CD4-positive, alpha-beta T cell treated with Interleukin-6 for 4 hours (primary cell): ENCODE measurements at regions not wholly inside any gene's neighbourhood (a gene's known extent, or its start where the extent isn't known, plus 50 kb on each side); places are given as distances from the start of the nearest gene placed in this dataset.
"Not testable (repeated sequence)": the region's sequence is repeated elsewhere in the genome, so short reads cannot be mapped to it uniquely, and the experiment has no call there.

ENCODE experiments used
- DNase-seq: peaks from one replicate; pipeline ENCODE4 v3.0.0-alpha.2; 2020; ENCODE audit warnings: mixed read lengths

GRCh38 chr6:19569563-19569962 lies 267.6 kb upstream of the ID4 start:
- DNase-seq, result no peak

DNA sequence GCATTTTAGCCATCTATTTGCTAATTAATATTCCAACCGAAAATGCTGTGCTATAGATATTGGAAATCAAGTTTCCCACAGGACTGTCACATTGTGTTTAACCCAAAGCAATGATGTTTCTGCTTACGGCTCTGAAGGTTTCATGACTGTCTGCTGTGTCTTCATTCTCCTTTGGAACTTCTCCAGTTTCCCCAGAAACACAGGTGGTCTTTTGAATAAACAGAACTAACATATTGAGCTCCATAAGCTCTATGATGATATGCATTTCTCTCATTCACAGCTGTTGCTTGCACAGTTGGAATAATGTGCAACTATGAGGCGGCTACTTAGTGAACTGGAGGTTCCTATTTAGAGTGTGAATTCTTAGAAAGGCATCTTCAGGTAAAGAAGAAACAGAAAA lies 266.0 kb upstream of the ID4 start:
- DNase-seq, result no peak

DNA sequence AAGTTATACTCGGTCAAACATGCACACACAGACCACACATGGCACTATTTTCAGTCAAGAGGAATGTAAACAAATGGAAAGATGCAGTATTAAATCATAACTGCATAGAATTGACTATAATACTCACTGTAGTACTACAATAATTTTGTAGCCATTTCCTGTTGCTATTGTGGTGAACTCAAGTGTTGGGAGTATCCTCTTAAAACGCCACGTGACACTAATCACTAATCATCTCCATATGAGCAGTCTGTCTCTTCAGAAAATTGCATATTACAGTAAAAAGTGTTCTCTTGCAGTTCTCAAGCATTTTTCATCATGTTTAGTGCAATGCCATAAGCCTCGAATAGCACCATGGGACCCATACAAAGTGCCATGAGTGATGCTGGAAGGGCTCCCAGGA lies 258.7 kb upstream of the ID4 start:
- DNase-seq, result no peak

- DNase-seq, result not testable (repeated sequence)
Measured at GRCh38 chr6:19584207-19584606, 253.0 kb upstream of the ID4 start.

DNA sequence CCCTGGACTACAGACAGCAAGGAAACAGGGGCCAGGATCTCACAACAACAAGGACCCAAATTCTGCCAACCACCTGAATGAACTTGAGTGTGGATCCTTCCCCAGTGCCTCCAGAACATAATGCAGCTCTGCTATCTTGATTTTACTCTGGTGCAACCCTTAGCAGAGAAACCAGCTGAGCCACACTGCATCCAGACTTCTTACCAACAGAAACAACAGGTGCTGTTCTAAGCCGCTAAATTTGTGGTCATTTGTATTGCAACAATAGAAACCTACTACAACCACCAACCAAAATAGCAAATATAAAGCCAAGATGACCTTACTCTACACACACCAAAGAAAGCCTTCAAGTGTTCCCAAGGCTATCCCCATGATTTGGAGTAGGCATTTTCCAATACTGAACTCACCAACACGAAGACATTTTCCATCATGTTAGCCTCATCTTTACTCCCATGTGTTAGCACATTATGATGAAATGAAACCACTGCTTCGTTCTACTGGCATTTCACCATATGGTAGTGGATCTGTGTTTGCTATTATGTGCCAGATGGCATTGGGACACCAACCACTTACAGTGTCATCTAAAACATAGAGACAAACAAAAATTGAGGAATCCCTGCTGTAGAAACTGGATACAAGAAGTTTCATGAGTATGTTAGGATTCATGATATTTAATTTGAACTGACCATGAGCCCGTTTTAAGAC lies 249.8 kb upstream of the ID4 start:
- DNase-seq, result no peak

GRCh38 chr6:19590501-19591131 lies 246.6 kb upstream of the ID4 start:
- DNase-seq, result no peak

- no peak for DNase-seq
Measured at GRCh38 chr6:19597809-19598320, 239.3 kb upstream of the ID4 start.

DNA sequence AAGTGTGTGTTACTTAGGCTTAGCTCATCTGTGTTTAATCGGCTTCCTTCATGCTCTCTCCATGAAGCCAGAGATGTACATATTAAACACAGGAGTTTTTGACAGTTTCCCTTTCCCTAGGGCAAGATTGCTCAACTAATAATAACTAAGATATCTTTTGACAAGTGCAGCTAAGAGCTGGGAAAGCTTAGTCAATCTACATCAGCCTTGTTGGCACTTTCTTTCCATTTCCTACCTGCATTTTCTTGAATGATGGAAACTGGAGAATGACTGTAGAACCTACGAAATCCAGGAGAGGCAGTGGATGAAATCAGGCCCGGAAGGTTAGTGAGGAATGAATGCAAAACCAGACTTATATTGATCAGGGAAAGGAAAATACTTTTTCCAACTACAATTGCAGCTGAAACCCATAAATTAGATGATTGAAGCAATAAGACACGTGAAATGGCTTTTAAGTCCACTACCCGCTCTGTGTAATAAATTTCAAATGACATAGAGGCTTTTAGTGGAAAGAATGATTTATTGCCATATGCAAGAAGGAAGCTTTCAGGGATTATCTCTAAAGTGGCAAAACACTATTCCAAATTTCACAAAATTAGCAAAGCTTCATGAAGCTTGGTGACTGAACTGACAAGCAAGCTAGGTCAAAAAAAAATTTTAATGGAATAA lies 237.2 kb upstream of the ID4 start:
- no peak for DNase-seq

GRCh38 chr6:19602434-19603013 lies 234.6 kb upstream of the ID4 start:
- DNase-seq, result no peak

GRCh38 chr6:19603721-19604120 lies 233.4 kb upstream of the ID4 start:
- DNase-seq, result no peak

DNA sequence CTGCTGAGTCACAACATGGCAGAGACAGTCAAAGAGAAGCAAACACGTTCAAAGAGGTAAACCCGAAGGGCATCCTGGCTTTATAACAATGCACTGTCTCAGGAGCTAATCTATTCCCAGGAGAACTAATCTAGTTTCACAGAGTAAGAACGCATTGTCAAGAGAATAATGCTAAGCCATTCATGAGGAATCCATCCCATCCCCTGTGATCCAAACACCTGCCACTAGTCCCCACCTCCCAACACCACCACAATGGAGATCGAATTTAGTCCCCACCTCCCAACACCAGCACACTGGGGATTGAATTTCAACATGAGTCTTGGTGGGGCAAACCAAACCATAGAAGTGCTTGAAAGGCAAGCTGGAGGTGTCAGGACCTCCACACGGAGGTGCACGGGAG lies 231.5 kb upstream of the ID4 start:
- no peak for DNase-seq

GRCh38 chr6:19608546-19608945 lies 228.6 kb upstream of the ID4 start:
- DNase-seq, result no peak

- no peak for DNase-seq
Measured at GRCh38 chr6:19609972-19610641, 227.1 kb upstream of the ID4 start.

GRCh38 chr6:19612672-19613466 lies 224.3 kb upstream of the ID4 start:
- DNase-seq, result not testable (repeated sequence)

- no peak for DNase-seq
Measured at GRCh38 chr6:19613678-19614077, 223.5 kb upstream of the ID4 start.

DNA sequence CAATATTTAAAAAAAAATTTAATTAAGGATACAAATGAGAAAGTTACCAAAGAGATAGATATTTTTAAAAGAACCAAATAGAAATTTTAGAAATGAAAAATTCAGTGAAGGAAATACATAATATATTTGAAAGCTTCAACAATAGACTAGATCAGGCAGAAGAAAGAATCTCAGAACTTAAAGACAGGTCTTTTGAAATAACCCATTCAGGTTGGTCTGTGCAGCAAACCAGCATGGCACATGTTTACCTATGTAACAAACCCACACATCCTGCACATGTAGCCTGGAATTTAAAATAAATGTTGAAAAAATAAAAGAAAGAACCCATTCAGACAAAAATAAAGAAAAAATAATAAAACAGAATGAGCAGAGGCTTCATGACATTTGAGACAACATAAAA lies 221.1 kb upstream of the ID4 start:
- no peak for DNase-seq

DNA sequence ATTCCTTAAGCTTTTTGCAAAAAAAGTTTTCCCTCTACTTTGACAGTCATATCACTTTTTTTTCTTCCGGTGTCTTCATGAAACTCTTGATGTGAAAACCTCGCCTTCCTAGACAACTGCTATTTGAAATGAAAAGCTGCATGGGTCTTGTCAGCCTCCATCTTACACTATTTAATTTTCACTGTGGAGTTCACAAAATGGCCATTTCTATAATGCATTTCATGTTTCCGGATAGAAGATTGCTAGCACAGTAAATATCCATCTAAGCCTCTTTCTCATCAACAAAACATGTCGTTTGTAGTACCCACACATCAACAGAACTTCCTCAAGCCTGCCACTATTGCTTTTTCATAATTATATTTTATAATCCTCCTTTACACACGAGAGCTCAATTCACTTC lies 204.9 kb upstream of the ID4 start:
- DNase-seq, result no peak

GRCh38 chr6:19632786-19633185 lies 204.4 kb upstream of the ID4 start:
- no peak for DNase-seq

DNA sequence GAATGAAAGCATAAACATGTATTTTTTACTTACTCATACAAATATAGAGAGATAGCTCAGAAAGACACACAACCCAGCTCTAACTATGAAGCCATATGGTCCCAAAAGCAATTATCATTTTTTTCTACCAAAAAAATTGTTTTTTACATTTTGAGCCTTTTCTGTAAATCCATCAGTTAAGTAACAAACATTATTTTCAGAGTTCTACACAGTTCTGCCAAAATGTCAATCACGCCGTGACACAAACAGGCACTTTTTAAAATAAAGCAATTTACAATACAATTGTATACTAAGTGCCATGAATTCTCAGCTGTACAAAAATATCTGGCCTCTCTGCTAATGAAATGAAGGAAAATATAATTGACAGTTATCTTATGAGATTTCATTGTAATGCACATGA lies 201.4 kb upstream of the ID4 start:
- DNase-seq, result no peak

GRCh38 chr6:19637010-19637409 lies 200.2 kb upstream of the ID4 start:
- no peak for DNase-seq

DNA sequence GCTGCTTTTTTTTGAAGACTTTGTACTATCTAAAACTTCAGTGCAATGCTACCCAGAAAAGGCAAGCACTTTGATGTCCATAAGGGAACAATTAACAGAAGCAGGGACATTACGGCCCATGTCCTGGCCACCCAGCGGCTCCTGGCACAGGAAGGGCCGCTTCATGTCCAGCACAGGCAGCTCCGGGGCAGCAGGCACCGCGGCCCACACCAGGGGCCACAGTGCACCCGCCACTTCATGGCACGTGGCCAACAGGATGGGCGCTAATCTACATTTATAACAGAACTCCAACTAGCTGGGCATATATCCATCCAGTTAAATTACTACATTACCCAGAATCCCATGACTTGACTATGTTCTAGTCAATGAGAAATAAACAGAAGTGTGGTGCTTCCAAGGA lies 198.2 kb upstream of the ID4 start:
- DNase-seq, result no peak

- DNase-seq, result no peak
Measured at GRCh38 chr6:19643287-19643686, 193.9 kb upstream of the ID4 start.
